ENCODE measurements at regions not wholly inside any gene's neighbourhood (a gene's known extent, or its start where the extent isn't known, plus 50 kb on each side); places are given as distances from the start of the nearest gene placed in this dataset.
"Not testable (repeated sequence)": the region's sequence is repeated elsewhere in the genome, so short reads cannot be mapped to it uniquely, and the experiment has no call there.

DNA sequence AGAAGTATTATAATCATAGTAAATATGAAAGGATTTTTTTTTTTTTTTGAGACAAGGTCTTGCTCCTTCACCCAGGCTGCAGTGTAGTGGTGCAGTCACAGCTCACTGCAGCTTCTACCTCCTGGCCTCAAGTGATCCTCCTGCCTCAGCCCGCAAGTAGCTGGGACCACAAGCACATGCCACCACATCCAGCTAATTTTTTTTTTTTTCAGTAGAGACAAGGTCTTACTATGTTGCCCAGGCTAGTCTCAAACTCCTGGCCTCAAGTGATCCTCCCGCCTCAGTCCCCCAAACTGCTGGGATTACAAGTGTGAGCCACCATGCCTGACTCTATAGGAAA lies 86.2 kb upstream of the FOXN2 start:
- DNase-seq, result no peak

DNA sequence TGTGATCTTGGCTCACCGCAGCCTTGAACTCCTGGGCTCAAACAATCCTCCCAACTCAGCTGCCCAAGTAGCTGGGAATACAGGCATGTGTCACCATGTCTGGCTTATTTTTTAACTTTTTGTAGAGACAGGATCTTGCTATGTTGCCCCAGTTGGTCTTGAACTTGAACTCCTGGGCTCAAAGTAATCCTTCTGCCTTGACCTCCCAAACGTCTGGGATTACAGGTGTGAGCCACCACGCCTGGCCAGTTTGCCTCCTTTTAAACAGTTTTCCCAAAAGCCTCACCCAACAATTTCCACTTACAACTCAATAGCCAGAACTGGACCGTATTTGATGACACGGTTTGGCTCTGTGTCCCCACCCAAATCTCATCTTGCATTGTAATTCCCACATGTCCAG lies 85.4 kb upstream of the FOXN2 start:
- DNase-seq, result no peak

DNA sequence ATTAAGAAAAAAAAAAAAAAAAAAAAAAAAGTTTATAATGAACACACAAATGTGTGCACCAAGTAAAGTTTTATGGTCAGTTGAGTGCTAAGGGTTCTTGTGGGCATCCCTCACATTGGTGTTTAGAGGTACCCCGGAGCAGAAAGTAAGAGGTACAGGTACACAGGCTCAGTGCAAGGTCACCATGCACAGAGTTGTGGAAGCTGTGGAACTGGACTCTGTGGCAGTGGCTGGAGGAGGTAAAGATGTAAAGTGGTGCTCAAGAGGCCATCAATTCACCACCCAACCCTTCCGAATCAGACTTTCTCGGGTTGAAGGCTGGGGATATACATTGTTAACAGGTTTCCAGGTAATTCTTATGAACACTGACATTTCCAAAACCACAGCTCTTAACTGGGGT lies 83.6 kb upstream of the FOXN2 start:
- no peak for DNase-seq

DNA sequence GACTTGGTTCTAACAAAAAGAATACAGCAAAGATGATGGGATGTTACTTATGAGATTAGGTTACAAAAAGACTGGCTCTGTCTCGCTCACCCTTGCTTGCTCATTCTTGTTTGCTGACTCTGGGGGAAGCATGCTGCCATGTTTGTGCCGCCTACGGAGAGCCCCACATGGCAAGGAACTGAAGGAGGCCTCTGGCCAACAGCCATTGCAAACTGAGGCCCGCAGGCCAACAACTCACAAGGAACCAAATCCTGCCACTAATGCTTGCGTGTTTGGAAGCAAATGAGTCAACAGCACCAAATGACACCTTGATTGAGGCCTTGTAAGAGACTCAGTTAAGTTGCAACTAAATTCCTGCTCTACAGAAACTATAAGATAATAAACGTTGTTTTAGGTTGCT lies 82.1 kb upstream of the FOXN2 start:
- DNase-seq, result no peak

DNA sequence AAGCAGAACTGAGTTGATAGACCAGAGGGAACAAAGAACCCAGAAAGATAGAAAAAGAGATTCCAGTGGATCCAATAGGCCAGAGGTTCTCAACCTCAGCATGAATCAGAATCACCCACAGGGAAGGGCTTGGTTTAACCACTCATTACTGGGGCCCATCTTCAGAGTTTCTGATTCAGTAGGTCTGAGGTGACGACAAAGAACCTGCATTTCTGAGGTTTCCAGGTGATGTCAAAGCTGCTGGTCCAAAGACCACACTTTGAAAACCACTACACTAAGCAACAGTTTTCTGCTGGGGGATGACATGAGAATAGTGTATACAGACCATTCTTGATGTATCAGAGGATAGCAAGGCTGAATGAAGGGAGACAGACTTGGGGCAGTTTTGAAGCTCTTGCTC lies 81.5 kb upstream of the FOXN2 start:
- no peak for DNase-seq

DNA sequence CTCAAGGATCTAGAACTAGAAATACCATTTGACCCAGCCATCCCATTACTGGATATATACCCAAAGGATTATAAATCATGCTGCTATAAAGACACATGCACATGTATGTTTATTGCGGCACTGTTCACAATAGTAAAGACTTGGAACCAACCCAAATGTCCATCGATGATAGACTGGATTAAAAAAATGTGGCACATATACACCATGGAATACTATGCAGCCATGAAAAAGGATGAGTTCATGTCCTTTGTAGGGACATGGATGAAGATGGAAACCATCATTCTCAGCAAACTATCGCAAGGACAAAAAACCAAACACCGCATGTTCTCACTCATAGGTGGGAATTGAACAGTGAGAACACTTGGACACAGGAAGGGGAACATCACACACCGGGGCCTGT lies 80.7 kb upstream of the FOXN2 start:
- not testable (repeated sequence) for DNase-seq

DNA sequence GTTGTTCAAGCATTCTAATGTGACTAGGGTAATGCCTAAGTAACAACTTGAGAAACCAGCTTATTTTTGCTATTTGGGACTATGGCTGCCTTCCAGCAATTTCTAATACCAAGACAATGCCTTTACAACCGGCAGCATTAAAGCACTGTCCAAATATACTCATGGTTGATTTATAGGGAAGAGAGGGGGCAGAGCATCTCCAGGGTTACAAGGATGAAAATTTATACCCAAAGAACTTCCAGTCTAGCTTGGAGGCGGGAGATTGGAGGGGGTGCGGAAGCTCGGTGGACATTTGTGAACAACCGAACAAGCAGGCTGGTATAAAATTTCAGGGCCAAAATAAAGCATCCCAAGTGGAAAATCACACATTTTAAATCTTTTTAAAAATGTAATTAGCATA lies 79.4 kb upstream of the FOXN2 start:
- DNase-seq, result no peak

DNA sequence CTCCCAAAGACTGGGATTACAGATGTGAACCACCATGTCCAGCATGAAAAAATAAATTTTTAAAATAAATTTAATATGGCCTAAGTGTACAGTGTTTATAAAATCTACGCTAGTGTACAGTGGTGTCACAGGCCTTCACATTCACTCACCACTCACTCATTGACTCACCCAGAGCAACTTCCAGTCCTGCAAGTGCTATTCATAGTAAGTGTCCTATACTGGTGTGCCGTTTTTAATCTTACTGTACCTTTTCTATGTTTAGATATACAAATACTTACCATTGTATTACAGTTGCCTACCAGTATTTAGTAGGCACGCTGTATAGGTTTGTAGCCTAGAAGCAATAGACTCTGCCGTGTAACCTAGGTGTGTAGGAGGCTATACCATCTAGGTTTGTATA lies 76.1 kb upstream of the FOXN2 start:
- no peak for DNase-seq

DNA sequence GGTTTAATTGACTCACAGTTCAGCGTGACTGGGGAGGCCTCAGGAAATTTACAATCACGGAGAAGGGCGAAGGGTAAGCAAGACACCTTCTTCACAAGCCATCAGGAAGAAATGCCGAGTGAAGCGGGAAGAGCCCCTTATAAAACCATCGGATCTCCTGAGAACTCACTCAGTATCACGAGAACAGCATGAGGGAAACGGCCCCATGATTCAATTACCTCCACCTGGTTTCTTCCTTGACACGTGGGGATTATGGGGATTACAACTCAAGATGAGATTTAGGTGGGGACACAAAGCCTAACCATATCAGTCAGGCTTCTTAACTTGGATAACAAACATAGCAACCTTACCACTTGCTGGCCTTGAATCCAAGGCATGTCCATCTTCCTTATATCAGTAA lies 73.6 kb upstream of the FOXN2 start:
- DNase-seq, result no peak

DNA sequence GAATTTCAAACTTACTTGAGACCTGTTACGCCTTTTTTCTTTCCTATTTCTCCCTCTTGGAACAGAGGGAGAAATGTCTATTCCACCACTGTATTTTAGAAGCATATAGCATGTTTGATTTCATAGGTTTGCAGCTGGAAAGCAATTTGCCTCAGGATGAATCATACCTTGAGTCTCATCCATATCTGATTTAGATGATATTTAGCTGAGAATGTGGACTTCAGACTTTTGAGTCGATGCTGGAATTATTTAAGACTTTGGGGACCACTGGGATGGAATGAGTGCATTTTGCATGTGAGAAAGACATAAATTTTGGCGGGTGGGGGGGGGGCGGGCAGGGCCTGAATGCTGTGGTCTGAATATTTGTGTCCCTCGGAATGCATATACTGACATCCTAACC lies 67.3 kb upstream of the FOXN2 start:
- DNase-seq, result no peak

DNA sequence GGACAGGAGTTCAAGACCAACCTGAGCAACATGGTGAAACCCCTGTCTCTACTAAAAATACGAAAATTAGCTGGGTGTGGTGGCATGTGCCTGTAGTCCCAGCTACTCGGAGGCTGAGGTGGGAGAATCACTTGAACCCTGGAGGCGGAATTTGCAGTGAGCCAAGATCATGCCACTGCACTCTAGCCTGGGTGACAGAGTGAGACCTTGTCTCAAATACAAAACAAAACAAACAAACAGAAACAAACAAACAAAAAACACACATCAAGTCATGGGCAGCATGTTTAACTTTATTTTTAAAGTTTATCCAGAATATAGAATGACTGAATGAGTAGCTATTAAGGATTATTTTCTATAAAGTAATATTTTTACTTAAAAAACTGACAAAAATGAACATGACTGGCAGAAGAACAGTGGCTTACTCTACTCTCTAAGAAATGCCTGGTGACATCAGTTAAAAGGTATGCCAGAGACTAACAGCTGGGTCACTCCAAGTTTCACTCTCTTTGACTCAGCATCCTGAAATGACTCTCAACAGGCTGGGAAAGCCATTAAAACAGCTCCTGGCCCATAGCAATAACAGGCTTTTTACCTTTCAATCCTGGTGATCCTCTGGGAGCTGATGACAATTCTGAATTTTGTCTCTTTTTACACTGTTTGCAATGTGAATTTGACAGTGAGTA lies 66.1 kb upstream of the FOXN2 start:
- DNase-seq, result peak; percentile 82

DNA sequence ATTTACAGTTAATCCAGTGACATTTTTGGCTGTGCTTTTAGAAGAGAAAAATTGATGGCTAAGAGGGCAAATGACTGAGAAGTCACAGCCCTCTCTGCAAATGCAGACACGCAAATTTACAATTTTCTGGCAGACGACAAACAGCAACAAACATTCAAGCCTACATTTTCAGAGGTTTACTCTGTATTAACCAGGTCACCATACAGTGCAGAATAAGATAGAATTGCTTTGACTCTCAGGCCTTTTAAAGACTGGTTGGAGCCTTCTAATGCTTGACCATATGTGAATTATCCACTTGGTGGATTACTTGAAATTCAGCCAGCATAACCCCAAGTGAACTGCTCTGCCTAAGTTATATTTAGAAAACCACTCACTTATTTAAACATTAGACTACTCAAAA lies 65.5 kb upstream of the FOXN2 start:
- DNase-seq, result peak; percentile 80

DNA sequence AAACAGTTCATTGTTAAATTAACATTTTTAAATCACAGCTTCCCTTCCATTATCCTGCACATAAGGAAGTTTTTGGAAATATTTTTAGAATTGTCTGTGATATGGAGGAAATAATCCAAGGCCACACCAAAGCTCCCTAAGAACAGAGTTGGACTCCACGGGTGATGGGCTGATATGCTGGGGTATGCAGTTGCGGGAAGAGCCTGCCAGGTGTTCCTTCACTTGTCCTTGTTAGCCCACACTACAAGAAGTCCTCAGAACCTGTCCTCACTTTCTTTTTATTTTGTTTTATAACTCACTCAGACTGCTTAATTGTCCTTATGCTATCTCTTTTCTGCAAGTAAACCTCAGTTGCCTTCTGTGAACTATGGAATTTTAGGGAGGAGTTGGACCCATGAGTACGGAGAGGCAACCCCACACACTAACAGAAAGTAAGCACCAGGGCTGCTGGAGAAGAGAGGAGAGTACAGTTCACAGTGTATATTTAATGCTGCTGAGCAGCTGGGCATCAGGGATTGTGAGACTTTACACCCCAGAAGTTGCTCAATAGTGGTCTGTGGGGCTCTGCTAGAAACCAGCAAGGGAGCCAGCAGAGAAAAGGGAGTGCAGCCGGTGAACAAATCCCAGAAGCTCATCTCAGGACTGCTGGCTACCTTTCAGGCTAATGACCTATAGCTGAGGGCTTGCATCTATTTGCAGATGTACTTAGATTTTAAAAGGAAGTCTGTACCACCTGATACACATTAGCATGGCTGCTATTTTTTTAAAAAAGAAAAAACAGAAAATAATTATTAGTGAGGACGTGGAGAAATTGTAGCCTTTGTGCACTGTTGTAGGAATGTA lies 64.6 kb upstream of the FOXN2 start:
- DNase-seq, result peak; percentile 30

DNA sequence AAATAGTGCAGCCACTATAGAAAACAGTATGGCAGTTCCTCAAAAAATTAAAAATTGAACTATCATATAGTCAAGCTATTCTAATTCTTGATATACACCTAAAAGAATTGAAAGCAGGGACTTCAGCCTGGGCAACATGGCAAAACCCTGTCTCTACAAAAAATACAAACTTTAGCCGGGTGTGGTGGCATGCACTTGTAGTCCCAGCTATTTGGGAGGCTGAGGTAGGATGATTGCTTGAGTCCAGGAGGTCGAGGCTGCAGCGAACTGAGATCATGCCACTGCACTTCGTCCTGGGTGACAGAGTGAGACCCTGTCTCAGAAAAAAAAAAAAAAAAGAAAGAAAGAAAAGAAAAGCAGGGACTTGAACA lies 64.0 kb upstream of the FOXN2 start:
- no peak for DNase-seq

DNA sequence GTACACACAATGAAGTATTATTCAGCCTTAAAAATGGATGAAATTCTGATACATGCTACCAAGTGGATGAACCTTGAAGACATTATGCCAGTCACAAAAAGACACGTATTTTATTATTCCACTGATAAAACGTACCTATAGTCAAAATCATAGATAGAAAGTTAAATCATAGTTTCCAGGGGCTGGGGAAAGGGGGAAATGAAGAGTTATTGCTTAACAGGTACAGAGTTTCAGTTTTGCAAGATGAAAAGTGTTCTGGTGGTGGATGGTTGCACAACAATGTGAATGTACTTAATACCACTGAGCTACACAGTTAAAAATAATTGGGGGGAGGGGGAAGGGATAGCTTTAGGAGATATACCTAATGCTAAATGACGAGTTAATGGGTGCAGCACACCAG lies 63.5 kb upstream of the FOXN2 start:
- DNase-seq, result no peak

DNA sequence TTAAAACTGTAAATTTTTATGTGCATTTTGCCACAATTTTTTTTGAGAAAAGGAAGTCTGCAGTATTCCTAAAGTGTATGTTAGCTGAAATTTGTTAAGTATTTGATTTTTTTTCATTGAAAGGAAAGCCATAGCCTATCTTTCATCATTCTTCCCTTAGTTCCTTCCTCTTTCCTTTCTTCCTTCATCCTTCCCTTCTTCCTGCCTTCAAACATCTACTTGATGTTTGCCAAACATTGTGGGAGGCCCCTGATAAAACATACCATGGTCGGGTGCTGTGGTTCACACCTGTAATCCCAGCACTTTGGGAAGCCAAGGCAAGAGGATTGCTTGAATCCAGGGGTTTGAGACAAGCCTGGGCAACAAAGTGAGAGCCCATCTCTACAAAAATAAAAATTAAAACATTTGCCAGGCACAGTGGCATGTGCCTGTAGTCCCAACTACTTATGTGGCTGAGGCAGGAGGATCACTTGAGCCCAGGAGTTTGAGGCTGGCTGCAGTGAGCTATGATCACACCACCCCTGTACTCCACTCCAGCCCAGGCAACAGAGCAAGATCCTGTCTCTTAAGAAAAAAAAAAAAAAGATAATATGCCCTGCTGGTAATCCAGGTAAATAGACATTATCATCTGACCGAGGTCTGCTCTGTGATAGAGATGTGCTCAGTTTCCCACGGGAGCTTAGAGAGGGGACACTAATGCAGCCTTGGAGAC lies 62.9 kb upstream of the FOXN2 start:
- DNase-seq, result no peak

DNA sequence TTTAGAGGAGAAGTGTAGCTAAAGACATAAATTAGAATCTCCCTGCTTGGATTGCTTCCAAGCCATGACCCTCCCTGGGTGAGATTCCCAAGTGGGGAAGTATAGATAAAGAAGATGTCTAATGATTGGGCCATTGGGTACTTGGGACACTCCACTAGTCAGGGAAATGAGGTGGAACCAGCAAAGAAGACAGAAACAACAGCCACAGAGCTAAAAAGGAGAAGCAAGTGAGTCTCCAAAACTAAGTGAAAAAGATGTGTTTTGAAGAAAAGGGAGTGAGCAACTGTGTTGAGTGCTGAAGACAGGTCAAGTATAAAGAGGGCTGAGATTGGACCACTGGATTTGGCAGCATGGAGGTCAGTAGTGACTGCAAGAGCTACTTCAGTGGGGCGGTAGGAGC lies 61.2 kb upstream of the FOXN2 start:
- DNase-seq, result no peak

DNA sequence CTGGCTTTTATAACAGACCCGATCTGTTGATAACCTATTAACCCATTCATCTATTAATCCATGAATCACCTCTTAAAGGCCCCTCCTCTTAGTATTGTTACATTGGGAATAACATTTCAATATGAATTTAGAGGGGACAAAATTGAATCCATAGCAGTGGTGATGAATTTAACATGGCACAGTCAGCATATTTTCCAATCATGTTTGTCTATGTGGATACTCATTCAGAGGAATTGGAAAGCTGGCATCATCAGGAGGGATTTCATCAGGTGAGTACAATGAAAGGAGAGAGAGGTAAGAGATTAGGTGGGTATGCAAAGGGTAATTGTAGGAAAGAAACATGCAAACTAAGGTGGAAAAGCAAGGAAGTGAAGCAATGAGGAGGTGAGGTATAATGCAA lies 59.6 kb upstream of the FOXN2 start:
- no peak for DNase-seq

DNA sequence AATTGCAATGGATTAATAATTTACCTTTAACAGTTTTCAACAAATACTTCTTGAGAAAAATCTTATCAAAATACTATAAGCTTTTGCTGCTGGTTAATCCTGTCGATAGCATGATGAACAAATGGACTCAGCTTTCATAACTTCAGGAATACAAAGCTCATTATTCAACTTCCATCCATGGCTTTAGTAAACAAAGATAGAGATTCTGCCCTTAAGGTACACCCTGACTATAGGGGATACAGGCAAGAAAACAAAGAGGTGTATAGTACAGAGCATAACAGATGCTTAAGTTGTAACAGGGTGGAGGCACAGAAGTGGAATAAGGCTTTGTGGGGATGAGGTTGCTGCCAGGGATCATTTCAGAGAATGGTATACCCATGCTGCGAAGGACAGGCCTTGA lies 57.0 kb upstream of the FOXN2 start:
- no peak for DNase-seq

DNA sequence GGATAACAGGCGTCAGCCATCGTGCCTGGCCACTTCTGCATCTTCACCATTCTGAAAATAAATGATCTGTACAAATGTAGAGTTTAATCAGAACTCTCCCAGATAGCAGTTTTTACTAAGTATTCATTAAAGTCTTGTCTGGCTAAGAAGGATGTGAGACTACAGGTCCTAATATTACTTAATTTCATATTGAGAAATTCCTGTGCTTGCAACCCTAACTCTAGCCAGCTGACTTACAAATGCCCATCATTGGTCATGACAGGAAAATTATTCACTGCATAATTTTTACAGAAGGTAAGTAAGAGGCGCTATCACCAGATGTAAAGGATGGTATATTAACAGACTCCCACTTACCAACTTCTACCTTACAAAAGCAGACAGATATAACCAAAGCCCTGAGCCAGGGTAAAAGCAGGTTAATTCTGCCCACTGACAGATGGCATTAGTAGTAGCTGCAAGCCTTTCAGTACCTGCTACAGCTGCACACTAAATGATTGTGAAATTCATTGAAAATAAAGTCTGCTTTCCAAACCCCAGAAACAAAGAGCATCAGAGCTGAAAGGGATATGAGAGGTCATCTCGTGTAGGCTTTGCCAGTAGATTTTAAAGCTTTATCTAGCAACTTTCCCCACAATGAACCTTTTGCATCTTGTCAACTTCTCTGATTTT lies 55.9 kb upstream of the FOXN2 start:
- no peak for DNase-seq

DNA sequence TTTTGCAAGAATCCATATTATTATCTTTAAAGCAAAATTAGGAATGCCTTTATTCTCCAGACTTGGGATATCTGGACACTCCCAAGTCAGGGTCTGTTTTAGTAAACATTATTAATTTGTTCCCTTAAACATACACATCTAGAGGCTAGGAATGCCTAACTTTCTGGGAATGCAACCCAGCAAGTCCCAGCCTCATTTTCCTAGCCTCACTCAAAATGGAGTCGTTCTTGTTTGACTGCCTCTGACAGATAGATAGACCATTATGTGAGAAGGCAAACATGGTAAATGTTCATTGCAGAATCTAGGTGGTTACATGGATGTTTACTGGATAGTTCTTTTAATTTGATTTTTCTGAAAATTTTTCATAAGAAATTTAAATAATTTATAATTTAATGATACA lies 54.7 kb upstream of the FOXN2 start:
- no peak for DNase-seq

DNA sequence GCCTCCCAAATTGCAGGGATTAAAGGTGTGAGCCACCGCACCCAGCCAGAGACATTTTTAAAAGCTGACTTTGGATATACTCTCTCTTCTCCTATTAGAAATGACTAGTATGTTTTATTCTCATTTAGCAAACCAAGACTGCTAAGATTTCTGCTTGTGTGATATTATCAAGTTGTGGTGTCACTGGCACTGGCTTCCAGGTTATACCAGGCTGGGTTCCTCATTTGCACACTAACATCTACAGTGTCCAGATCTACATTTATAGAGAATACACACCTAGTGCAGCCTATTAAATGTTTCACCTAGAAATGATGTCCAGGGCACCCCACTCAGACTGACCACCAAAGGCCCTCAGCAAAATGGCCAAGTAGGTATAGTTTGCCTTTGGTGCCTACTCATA lies 49.9 kb upstream of the FOXN2 start:
- DNase-seq, result no peak

Data from NCI-H2227 treated with DMSO at 0.1 percent for 48 hours (cell line).